RWPE2 (cell line): ENCODE measurements at regions not wholly inside any gene's neighbourhood (a gene's known extent, or its start where the extent isn't known, plus 50 kb on each side); places are given as distances from the start of the nearest gene placed in this dataset.
A peak's percentile ranks its signal among the peaks of the same experiment; 100 is the strongest.

Experiments
- ATAC-seq: fragments of 200-7000 bp; cut with Tn5 transposase; 3 replicates; pipeline ENCODE4 v1.9.1; 2021; ENCODE audit warnings: low read depth
- DNase-seq: peaks from one replicate; pipeline ENCODE4 v3.0.0-alpha.2; 2020; ENCODE audit warnings: low spot score
- H3K27ac ChIP-seq: fragments of 450-650 bp; 2 replicates; pipeline ENCODE4 v1.5.1; 2017; ENCODE audit warnings: mild to moderate bottlenecking; ENCODE audit not compliant: poor library complexity, severe bottlenecking
- H3K27me3 ChIP-seq: fragments of 250-450 bp; sonication (Bioruptor Pico); 2 replicates; pipeline ENCODE4 v1.5.1; 2021; ENCODE audit warnings: mild to moderate bottlenecking, moderate library complexity; ENCODE audit not compliant: insufficient read depth, poor library complexity, severe bottlenecking
- H3K36me3 ChIP-seq: fragments of 250-450 bp; sonication (Bioruptor Pico); 2 replicates; pipeline ENCODE4 v1.5.1; 2020; ENCODE audit warnings: low read depth, mild to moderate bottlenecking, moderate library complexity
- H3K4me1 ChIP-seq: fragments of 250-450 bp; sonication (Bioruptor Pico); 2 replicates; pipeline ENCODE4 v1.5.1; 2021; ENCODE audit warnings: mild to moderate bottlenecking, moderate library complexity; ENCODE audit not compliant: insufficient read depth, poor library complexity, severe bottlenecking
- H3K4me3 ChIP-seq: fragments of 250-450 bp; sonication (Bioruptor Pico); 2 replicates; pipeline ENCODE4 v1.5.1; 2021; ENCODE audit warnings: mild to moderate bottlenecking, moderate library complexity; ENCODE audit not compliant: severe bottlenecking
- H3K9me3 ChIP-seq: fragments of 250-450 bp; sonication (Bioruptor Pico); 2 replicates; pipeline ENCODE4 v1.5.1; 2021; ENCODE audit warnings: mild to moderate bottlenecking, moderate library complexity; ENCODE audit not compliant: severe bottlenecking
- CTCF ChIP-seq: fragments of 450-650 bp; IDR thresholded peaks from one replicate; pipeline ENCODE4 v1.5.1; 2017; ENCODE audit warnings: mild to moderate bottlenecking, moderate library complexity; ENCODE audit not compliant: poor library complexity, severe bottlenecking

DNA sequence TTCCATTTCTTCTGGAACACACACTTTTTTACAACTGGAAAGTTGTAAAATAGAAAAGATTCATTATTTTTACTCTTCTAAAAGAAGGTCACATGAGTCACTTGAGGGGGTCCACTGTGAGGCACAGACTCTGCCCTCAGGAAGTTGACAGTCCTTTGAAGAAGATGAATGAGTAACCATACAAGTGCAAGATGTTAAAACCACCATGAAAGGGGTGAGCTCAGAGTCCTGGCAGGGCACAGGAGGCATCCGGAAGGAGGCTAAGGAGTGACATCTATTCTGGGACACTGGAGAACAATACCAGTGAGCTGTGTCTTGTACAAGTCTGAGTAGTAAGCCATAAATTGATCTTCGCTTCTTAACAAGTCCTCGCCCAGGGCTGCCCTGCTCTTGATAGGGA is 126.0 kb upstream of the FRMD6 start:
- H3K4me3 ChIP-seq = no peak overlapping the region
- no peak for DNase-seq
- H3K36me3 ChIP-seq = peaks cover 39% of the 10 kb centered on the region
- H3K27me3 ChIP-seq = no peaks in the 10 kb centered on the region
- H3K27ac ChIP-seq = peak overlapping the region; percentile 100
- TF ChIP-seq CTCF = no peak
- no peak for ATAC-seq
- H3K4me1 ChIP-seq = peaks cover 27% of the 10 kb centered on the region
- no peaks in the 10 kb centered on the region for H3K9me3 ChIP-seq

DNA sequence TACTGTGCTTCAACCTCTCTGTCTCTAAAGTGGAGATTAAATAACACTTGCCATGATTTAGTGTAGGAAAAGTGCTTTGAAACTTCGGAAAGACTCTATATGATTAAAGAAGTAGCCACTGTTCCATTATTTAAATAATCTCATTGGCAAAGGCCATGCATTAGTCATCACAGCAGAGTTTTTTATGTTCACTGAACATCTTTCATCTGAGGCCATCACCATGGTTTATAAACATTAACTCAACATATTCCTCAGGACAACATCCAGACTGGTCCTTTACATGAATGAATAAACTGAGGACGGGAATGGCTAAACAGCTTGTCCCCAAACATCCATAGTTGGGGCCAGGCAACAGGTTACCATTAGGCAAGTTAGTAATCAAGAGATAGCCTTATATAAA is 124.6 kb upstream of the FRMD6 start:
- Histone ChIP-seq H3K4me3 (no peak overlapping the region), H3K27me3 (no peaks in the 10 kb centered on the region), H3K36me3 (peaks cover 45% of the 10 kb centered on the region), H3K4me1 (peaks cover 24% of the 10 kb centered on the region), H3K9me3 (no peaks in the 10 kb centered on the region), H3K27ac (peak overlapping the region; percentile 100)
- TF ChIP-seq CTCF = no peak
- DNase-seq (no peak), ATAC-seq (peak; percentile 55; the same call in 2 of the 3 replicates)

DNA sequence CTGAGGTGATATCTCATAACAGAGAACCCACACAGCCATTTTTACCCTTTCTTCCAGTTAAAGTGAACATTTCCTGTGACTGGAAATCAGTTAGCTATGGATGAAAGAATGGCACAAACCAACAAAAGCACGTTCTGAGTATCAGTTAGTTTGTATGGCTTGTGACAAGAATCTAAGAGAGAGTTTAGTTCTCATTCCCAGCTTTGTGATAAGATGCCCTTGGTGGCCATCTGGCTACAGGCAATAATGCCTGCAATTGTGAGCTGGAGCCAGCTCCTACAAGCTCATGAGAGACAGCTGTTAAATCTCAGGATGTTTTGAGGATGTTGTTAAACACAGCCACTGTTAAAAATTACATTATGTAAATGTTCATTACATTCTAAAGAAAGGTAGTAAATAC is 122.0 kb upstream of the FRMD6 start:
- H3K4me3 ChIP-seq = no peak overlapping the region
- TF ChIP-seq CTCF = no peak
- no peak for ATAC-seq
- H3K27ac ChIP-seq = peak overlapping the region; percentile 100
- peaks cover 34% of the 10 kb centered on the region for H3K36me3 ChIP-seq
- no peak for DNase-seq
- no peaks in the 10 kb centered on the region for H3K27me3 ChIP-seq
- peaks cover 45% of the 10 kb centered on the region for H3K4me1 ChIP-seq
- H3K9me3 ChIP-seq = no peaks in the 10 kb centered on the region

GRCh38 chr14:51533160-51533559 is 118.5 kb upstream of the FRMD6 start:
- Histone ChIP-seq H3K4me1 (peaks cover 47% of the 10 kb centered on the region), H3K27me3 (no peaks in the 10 kb centered on the region), H3K36me3 (peaks cover 20% of the 10 kb centered on the region), H3K4me3 (no peak overlapping the region), H3K27ac (peak overlapping the region; percentile 100), H3K9me3 (no peaks in the 10 kb centered on the region)
- TF ChIP-seq CTCF = no peak
- ATAC-seq (peak; percentile 90), DNase-seq (peak; percentile 86)

GRCh38 chr14:51533872-51534553 is 117.7 kb upstream of the FRMD6 start:
- TF ChIP-seq CTCF = no peak
- Histone ChIP-seq H3K4me1 (peaks cover 55% of the 10 kb centered on the region), H3K36me3 (peaks cover 23% of the 10 kb centered on the region), H3K9me3 (no peaks in the 10 kb centered on the region), H3K27ac (peak overlapping the region; percentile 100), H3K27me3 (no peaks in the 10 kb centered on the region), H3K4me3 (no peak overlapping the region)
- DNase-seq (no peak), ATAC-seq (no peak)
